MCF 10A (cell line): ENCODE measurements at regions not wholly inside any gene's neighbourhood (a gene's known extent, or its start where the extent isn't known, plus 50 kb on each side); places are given as distances from the start of the nearest gene placed in this dataset.

Experiments used
- BruUV-seq: library from RNA; stranded (reverse); fragments of 400-500 nt; replicated peaks from 2 replicates; lab custom pipeline; 2021; lab: Mats Ljungman, UMichigan
- CTCF ChIA-PET: fragments of 300-600 bp; sonication (Branson Sonifier 250); formaldehyde crosslinking; extraction: SDS; loops from one replicate; lab custom pipeline; 2021; ENCODE audit warnings: antibody characterized with exemption, inconsistent platforms; lab: Yijun Ruan, JAX
- POLR2A ChIA-PET: fragments of 300-600, 350-650 bp; sonication (Branson Sonifier 250); formaldehyde crosslinking; extraction: SDS; loops from one replicate; lab custom pipeline; 2020; ENCODE audit warnings: antibody characterized with exemption, inconsistent platforms; lab: Yijun Ruan, JAX
- DNase-seq: peaks from one replicate; pipeline ENCODE4 v3.0.0-alpha.2; 2018; ENCODE audit not compliant: unreplicated experiment
- H3K27ac Mint-ChIP-seq: one replicate; pipeline ENCODE4 v1.8.0; 2022; ENCODE audit warnings: mild to moderate bottlenecking, low read depth, mixed read lengths; ENCODE audit not compliant: unreplicated experiment
- H3K27me3 Mint-ChIP-seq: one replicate; pipeline ENCODE4 v1.8.0; 2022; ENCODE audit warnings: mixed read lengths; ENCODE audit not compliant: insufficient read depth, unreplicated experiment
- H3K36me3 Mint-ChIP-seq: one replicate; pipeline ENCODE4 v1.8.0; 2022; ENCODE audit warnings: mild to moderate bottlenecking, moderate library complexity, mixed read lengths; ENCODE audit not compliant: insufficient read depth, unreplicated experiment
- H3K4me1 Mint-ChIP-seq: one replicate; pipeline ENCODE4 v1.8.0; 2022; ENCODE audit warnings: mixed read lengths; ENCODE audit not compliant: insufficient read depth, unreplicated experiment
- H3K4me3 Mint-ChIP-seq: one replicate; pipeline ENCODE4 v1.8.0; 2022; ENCODE audit warnings: mild to moderate bottlenecking, moderate library complexity, mixed read lengths; ENCODE audit not compliant: unreplicated experiment
- H3K9me3 Mint-ChIP-seq: one replicate; pipeline ENCODE4 v1.8.0; 2022; ENCODE audit warnings: mixed read lengths; ENCODE audit not compliant: unreplicated experiment
- intact Hi-C: fragments of 100-400 bp; cut with micrococcal nuclease; formaldehyde crosslinking; loops from 2 replicates; pipeline ENCODE4 v1.14.1; 2022
- TF ChIP-seq, protein P1 (sequence below): fragments of 200-600 bp; IDR thresholded peaks from one replicate; pipeline ENCODE4 v1.8.0; 2022; ENCODE audit warnings: antibody characterized with exemption, mild to moderate bottlenecking; ENCODE audit not compliant: unreplicated experiment

DNA sequence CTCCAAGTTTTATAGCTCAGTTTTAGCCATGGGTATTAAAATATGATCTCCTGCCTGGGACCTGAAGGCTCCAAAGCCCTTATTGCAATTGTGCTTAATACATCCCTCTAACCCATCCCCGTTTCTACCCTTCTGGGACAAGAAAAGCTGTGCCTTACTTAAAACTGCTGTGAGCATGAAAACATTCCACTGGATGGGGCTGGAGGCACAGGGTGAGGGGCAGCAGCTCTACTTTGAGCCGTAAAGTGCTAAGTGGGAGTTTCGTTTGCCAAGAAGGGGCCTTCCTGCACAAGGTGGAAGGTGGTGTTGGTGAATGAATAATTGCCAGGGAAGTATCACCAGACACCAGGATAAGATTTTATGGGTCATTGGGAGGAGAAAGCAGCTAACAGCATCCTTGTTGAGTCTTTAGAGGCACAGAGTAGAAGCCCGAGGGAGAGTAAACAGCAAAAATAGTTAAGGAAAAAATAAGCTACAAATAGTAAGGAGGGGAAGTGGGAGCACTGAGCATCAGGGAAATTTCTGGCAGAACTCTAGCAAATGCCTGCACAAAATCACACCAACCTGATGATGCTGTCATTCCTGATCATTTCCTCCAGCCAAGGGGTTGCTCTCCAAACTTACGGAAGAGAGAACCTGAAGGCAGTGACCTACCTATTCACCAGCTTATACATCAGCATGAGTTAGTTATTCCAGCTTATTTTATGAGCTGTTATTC is 218.4 kb downstream of the MREG start:
- Mint-ChIP-seq H3K9me3 (no peaks in the 10 kb centered on the region), H3K4me1 (peaks cover 22% of the 10 kb centered on the region), H3K4me3 (no peak overlapping the region), H3K36me3 (no peaks in the 10 kb centered on the region), H3K27me3 (no peaks in the 10 kb centered on the region), H3K27ac (peak overlapping the region; percentile 63)
- no TSS peak for BruUV-seq
- intact Hi-C loops = no loop called here
- no peak for DNase-seq
- POLR2A ChIA-PET = interaction anchor here (0.6 to 0.8 kb wide), 2 partner anchors 70 to 136 kb away, joined by 3 read pairs; no protein-coding TSS in a partner anchor
- CTCF ChIA-PET = interaction anchor here (0.6 to 1.3 kb wide), 5 partner anchors 17 to 360 kb away, joined by 3 to 4 read pairs (median 3); no protein-coding TSS in a partner anchor
- TF ChIP-seq, protein P1, sequence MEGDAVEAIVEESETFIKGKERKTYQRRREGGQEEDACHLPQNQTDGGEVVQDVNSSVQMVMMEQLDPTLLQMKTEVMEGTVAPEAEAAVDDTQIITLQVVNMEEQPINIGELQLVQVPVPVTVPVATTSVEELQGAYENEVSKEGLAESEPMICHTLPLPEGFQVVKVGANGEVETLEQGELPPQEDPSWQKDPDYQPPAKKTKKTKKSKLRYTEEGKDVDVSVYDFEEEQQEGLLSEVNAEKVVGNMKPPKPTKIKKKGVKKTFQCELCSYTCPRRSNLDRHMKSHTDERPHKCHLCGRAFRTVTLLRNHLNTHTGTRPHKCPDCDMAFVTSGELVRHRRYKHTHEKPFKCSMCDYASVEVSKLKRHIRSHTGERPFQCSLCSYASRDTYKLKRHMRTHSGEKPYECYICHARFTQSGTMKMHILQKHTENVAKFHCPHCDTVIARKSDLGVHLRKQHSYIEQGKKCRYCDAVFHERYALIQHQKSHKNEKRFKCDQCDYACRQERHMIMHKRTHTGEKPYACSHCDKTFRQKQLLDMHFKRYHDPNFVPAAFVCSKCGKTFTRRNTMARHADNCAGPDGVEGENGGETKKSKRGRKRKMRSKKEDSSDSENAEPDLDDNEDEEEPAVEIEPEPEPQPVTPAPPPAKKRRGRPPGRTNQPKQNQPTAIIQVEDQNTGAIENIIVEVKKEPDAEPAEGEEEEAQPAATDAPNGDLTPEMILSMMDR = no peak

DNA sequence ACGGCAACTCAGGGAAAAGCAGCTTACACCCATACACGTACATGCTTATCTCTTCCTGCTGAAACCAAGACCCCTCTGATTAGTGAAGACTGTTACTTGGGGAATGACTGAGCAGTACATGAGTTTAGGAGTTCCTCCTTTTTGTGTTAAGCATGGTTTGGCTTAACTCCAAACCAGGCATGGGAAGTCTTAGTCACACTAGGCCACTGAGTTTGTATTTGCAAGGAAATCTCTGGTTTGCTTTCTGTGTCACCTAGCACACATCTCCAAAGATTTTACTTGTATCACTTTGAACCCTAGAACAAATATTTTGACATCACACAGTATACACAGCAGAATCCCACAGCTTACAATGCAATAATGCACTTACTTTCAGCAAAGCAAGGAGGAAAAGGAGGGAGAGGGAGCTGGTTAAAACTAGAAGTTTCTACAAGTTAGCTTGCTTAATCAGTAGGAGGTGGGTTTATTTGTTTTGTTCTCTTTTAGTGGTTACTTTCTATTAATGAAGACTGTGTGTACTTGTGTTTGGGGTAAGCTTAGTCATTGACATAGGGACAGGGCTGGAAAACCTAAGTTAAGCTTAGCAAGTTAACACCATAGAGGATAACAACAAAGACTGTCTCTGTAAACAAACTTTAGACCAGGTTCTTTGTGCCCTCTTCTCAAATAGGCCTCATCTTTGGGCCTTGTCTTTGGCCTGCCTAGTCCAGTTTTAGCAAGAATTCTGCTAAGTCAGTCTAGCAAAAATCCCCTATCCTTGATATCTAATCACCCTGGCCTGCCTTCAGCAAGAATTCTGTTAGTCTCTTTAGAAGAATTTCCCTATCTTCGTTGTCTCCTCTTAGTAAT is 219.4 kb downstream of the MREG start:
- intact Hi-C loops = no loop called here

DNA sequence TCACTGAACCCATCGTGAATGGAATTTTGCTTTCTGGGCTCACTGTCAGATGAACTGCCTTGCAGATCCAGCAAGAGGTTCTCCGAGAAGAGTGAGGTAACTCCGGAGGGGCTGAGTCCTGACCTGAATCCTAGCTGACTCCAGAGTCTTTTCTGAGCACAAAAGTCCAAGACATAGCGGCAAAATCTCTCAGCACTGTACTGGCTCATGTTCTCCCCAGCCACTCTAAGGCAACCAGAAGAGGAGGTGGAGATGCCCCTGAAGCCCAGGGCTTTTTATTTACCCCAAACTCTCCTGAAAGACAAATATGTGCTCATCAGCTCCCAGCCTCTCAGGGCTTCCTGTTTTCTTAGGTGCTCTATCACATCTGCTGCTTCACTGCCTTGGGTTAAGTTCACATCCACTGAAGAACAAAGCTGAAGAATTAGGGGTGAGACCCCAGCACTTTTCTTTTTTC is 221.8 kb downstream of the MREG start:
- no peak overlapping the region for H3K4me3 Mint-ChIP-seq
- peaks cover 22% of the 10 kb centered on the region for H3K4me1 Mint-ChIP-seq
- ChIA-PET CTCF (interaction anchor here (0.7 to 1.1 kb wide), 2 partner anchors 17 to 391 kb away, joined by 3 read pairs; no protein-coding TSS in a partner anchor), POLR2A (interaction anchor here (0.5 kb wide), 1 partner anchor 788 kb away, joined by 3 read pairs; no protein-coding TSS in a partner anchor)
- H3K36me3 Mint-ChIP-seq = no peaks in the 10 kb centered on the region
- intact Hi-C loops = no loop called here
- H3K27me3 Mint-ChIP-seq = no peaks in the 10 kb centered on the region
- no peaks in the 10 kb centered on the region for H3K9me3 Mint-ChIP-seq
- DNase-seq = no peak
- BruUV-seq = no TSS peak
- TF ChIP-seq, protein P1 = no peak
- no peak overlapping the region for H3K27ac Mint-ChIP-seq

More for the DNA sequence above, 219.4 kb downstream of the MREG start:
- ChIA-PET CTCF (interaction anchor here (0.6 to 0.8 kb wide), 2 partner anchors 56 to 305 kb away, joined by 3 read pairs; no protein-coding TSS in a partner anchor), POLR2A (interaction anchor here (0.6 to 1.0 kb wide), 4 partner anchors 17 to 143 kb away, joined by 3 to 4 read pairs (median 3); no protein-coding TSS in a partner anchor)
- Mint-ChIP-seq H3K4me1 (peaks cover 22% of the 10 kb centered on the region), H3K36me3 (no peaks in the 10 kb centered on the region), H3K27ac (peak overlapping the region; percentile 63), H3K4me3 (no peak overlapping the region), H3K9me3 (no peaks in the 10 kb centered on the region), H3K27me3 (no peaks in the 10 kb centered on the region)
- BruUV-seq = no TSS peak
- DNase-seq = peak; percentile 93
- TF ChIP-seq, protein P1 = no peak
